Large intestine (tissue), 3 donors: ENCODE measurements at regions not wholly inside any gene's neighbourhood (a gene's known extent, or its start where the extent isn't known, plus 50 kb on each side); places are given as distances from the start of the nearest gene placed in this dataset.
"Not testable (repeated sequence)": the region's sequence is repeated elsewhere in the genome, so short reads cannot be mapped to it uniquely, and the experiment has no call there.

ENCODE experiments used
- DNase-seq, 2 donors: peaks; one replicate each; pipeline versions ENCODE4 v3.0.0 to v3.0.0-alpha.2; 2013
- H3K27ac ChIP-seq: one replicate; pipeline ENCODE4 v1.5.1; 2013; ENCODE audit warnings: low read length
- H3K27me3 ChIP-seq: 2 replicates; pipeline ENCODE4 v1.6.1; 2013; ENCODE audit warnings: low read length; ENCODE audit not compliant: control insufficient read depth, insufficient read depth
- H3K36me3 ChIP-seq: 2 replicates; pipeline ENCODE4 v1.6.1; 2013; ENCODE audit warnings: low read length; ENCODE audit not compliant: control insufficient read depth, insufficient read depth
- H3K4me1 ChIP-seq: one replicate; pipeline ENCODE4 v1.6.1; 2013; ENCODE audit warnings: low read length; ENCODE audit not compliant: control insufficient read depth, insufficient read depth
- H3K4me3 ChIP-seq: one replicate; pipeline ENCODE4 v1.5.1; 2013; ENCODE audit warnings: low read length
- H3K9me3 ChIP-seq: one replicate; pipeline ENCODE4 v1.6.1; 2013; ENCODE audit warnings: mild to moderate bottlenecking, low read depth, low read length, moderate library complexity; ENCODE audit not compliant: control insufficient read depth
- WGBS: methylation state at CpG from one replicate; pipeline ENCODE4 v1.1.5; 2013; ENCODE audit warnings: low lambda C conversion rate; ENCODE audit not compliant: insufficient coverage; 5-methylcytosine and 5-hydroxymethylcytosine counted together

- H3K9me3 ChIP-seq, result no peaks in the 10 kb centered on the region
- no peaks in the 10 kb centered on the region for H3K4me1 ChIP-seq
- no CpG with 5 or more reads among the region's 2 CpGs for WGBS
- no peak overlapping the region for H3K27ac ChIP-seq
- H3K4me3 ChIP-seq, result no peak overlapping the region
- no peaks in the 10 kb centered on the region for H3K27me3 ChIP-seq
- H3K36me3 ChIP-seq, result no peaks in the 10 kb centered on the region
- DNase-seq, result no peak
Measured at GRCh38 chr2:49861821-49862220, 707.5 kb upstream of the FSHR start.

GRCh38 chr2:49860834-49861233, 706.5 kb upstream of the FSHR start:
- WGBS, result 100% methylated on average over 1 of the region's 2 CpGs
- Histone ChIP-seq H3K27ac (no peak overlapping the region), H3K36me3 (no peaks in the 10 kb centered on the region), H3K27me3 (no peaks in the 10 kb centered on the region), H3K9me3 (no peaks in the 10 kb centered on the region), H3K4me3 (no peak overlapping the region), H3K4me1 (no peaks in the 10 kb centered on the region)
- no peak for DNase-seq

GRCh38 chr2:49860170-49860569, 705.9 kb upstream of the FSHR start:
- no CpG with 5 or more reads among the region's 2 CpGs for WGBS

GRCh38 chr2:49858657-49859056, 704.3 kb upstream of the FSHR start:
- no peak for DNase-seq
- Histone ChIP-seq H3K27me3 (no peaks in the 10 kb centered on the region), H3K36me3 (no peaks in the 10 kb centered on the region), H3K4me3 (no peak overlapping the region), H3K4me1 (no peaks in the 10 kb centered on the region), H3K27ac (no peak overlapping the region), H3K9me3 (no peaks in the 10 kb centered on the region)
- 100% methylated on average over 1 of the region's 2 CpGs for WGBS

More at GRCh38 chr2:49860170-49860569, 705.9 kb upstream of the FSHR start:
- H3K4me1 ChIP-seq, result no peaks in the 10 kb centered on the region
- DNase-seq, result no peak
- no peak overlapping the region for H3K4me3 ChIP-seq
- no peak overlapping the region for H3K27ac ChIP-seq
- H3K27me3 ChIP-seq, result no peaks in the 10 kb centered on the region
- H3K9me3 ChIP-seq, result no peaks in the 10 kb centered on the region
- no peaks in the 10 kb centered on the region for H3K36me3 ChIP-seq

GRCh38 chr2:49858113-49858490, 703.8 kb upstream of the FSHR start:
- no CpG with 5 or more reads among the region's 3 CpGs for WGBS

GRCh38 chr2:49857371-49858112, 703.2 kb upstream of the FSHR start:
- Histone ChIP-seq H3K9me3 (no peaks in the 10 kb centered on the region), H3K27me3 (no peaks in the 10 kb centered on the region), H3K27ac (no peak overlapping the region), H3K4me1 (no peaks in the 10 kb centered on the region), H3K36me3 (no peaks in the 10 kb centered on the region), H3K4me3 (no peak overlapping the region)
- no CpG with 5 or more reads among the region's 2 CpGs for WGBS
- DNase-seq, result no peak

More at GRCh38 chr2:49858113-49858490, 703.8 kb upstream of the FSHR start:
- no peak overlapping the region for H3K27ac ChIP-seq
- H3K4me3 ChIP-seq, result no peak overlapping the region
- no peak for DNase-seq
- no peaks in the 10 kb centered on the region for H3K36me3 ChIP-seq
- no peaks in the 10 kb centered on the region for H3K4me1 ChIP-seq
- H3K9me3 ChIP-seq, result no peaks in the 10 kb centered on the region
- no peaks in the 10 kb centered on the region for H3K27me3 ChIP-seq

- H3K27ac ChIP-seq, result no peak overlapping the region
- no peaks in the 10 kb centered on the region for H3K36me3 ChIP-seq
- WGBS, result 79% methylated on average over 3 of the region's 4 CpGs
- no peak for DNase-seq
- no peaks in the 10 kb centered on the region for H3K4me1 ChIP-seq
- no peak overlapping the region for H3K4me3 ChIP-seq
- H3K9me3 ChIP-seq, result no peaks in the 10 kb centered on the region
- no peaks in the 10 kb centered on the region for H3K27me3 ChIP-seq
Measured at GRCh38 chr2:49845671-49846070, 691.4 kb upstream of the FSHR start.

GRCh38 chr2:49845021-49845420, 690.7 kb upstream of the FSHR start:
- H3K4me1 ChIP-seq, result no peaks in the 10 kb centered on the region
- H3K27ac ChIP-seq, result no peak overlapping the region
- H3K36me3 ChIP-seq, result no peaks in the 10 kb centered on the region
- H3K9me3 ChIP-seq, result no peaks in the 10 kb centered on the region
- no peak for DNase-seq
- no peak overlapping the region for H3K4me3 ChIP-seq
- no peaks in the 10 kb centered on the region for H3K27me3 ChIP-seq

- no CpG with 5 or more reads among the region's 6 CpGs for WGBS
- not testable (repeated sequence) for H3K4me1 ChIP-seq, H3K4me3 ChIP-seq, DNase-seq, H3K27me3 ChIP-seq, H3K36me3 ChIP-seq, H3K27ac ChIP-seq, H3K9me3 ChIP-seq
Measured at GRCh38 chr2:49844113-49844512, 689.8 kb upstream of the FSHR start.

GRCh38 chr2:49843314-49843713, 689.0 kb upstream of the FSHR start:
- no peak overlapping the region for H3K4me3 ChIP-seq
- DNase-seq, result no peak
- no CpG with 5 or more reads among the region's 2 CpGs for WGBS
- no peaks in the 10 kb centered on the region for H3K9me3 ChIP-seq
- H3K27me3 ChIP-seq, result no peaks in the 10 kb centered on the region
- H3K27ac ChIP-seq, result no peak overlapping the region
- no peaks in the 10 kb centered on the region for H3K36me3 ChIP-seq
- no peaks in the 10 kb centered on the region for H3K4me1 ChIP-seq

GRCh38 chr2:49840428-49840975, 686.2 kb upstream of the FSHR start:
- Histone ChIP-seq H3K4me1 (no peaks in the 10 kb centered on the region), H3K4me3 (no peak overlapping the region), H3K9me3 (no peaks in the 10 kb centered on the region), H3K27me3 (no peaks in the 10 kb centered on the region), H3K36me3 (no peaks in the 10 kb centered on the region), H3K27ac (no peak overlapping the region)
- 90% methylated on average over 2 of the region's 5 CpGs for WGBS
- no peak for DNase-seq
